ENCODE measurements at regions not wholly inside any gene's neighbourhood (a gene's known extent, or its start where the extent isn't known, plus 50 kb on each side); places are given as distances from the start of the nearest gene placed in this dataset.
"Not testable (repeated sequence)": the region's sequence is repeated elsewhere in the genome, so short reads cannot be mapped to it uniquely, and the experiment has no call there.

DNA sequence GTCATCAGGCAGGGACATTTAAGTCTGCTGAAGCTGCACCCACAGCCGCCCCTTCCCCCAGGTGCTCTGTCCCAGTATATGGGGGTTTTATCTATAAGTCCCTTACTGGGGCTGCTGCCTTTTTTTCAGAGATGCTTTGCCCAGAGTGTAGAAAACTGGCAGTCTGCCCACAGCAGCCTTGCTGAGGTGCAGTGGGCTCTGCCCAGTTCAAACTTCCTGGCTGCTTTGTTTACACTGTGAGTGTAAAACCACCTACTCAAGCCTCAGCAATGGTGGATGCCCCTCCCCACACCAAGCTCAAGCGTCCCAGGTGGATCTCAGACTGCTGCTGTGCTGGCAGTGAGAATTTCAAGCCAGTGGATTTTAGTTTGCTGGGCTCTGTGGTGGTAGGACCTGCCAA is 114.2 kb upstream of the GLRA1 start:
- DNase-seq = not testable (repeated sequence)

DNA sequence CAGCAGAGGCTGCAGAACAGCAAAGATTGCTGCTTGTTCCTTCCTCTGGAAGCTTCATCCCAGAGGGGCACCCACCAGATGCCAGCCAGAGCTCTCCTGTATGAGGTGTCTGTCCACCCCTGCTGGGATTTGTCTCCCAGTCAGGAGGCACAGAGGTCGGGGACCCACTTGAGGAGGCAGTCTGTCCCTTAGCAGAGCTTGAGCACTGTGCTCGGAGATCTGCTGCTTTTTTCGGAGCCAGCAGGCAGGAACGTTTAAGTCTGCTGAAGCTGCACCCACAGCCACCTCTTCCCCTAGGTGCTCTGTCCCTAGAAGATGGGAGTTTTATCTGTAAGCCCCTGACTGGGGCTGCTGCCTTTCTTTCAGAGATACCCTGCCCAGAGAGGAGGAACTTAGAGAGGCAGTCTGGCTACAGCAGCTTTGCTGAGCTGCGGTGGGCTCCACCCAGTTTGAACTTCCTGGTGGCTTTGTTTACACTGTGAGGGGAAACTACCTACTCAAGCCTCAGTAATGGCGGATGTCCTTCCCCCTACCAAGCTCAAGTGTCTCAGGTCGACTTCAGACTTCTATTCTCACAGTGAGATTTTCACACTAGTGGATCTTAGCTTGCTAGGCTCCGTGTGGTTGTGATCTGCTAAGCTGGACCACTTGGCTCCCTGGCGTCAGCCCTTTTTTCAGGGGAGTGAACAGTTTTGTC is 101.8 kb upstream of the GLRA1 start:
- not testable (repeated sequence) for DNase-seq

DNA sequence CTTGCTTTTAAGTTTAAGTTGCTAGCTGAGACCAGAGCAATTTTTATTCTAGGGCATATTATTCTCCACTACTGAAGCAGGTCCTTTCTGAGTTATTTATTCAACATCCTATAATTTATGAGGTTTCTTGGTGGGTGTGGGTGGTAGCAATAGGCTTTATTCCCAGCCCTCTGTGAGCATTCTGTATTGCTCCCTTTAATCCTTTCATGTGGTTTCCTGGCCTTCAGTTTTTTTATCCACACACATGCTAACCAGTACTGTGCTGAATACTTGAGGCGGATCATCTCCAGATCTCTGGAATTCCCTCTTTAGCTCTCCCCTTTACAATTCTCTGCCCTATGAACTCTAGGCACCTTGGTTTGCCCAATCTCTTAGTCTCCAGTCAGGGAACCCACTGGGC is 91.8 kb upstream of the GLRA1 start:
- DNase-seq = no peak

DNA sequence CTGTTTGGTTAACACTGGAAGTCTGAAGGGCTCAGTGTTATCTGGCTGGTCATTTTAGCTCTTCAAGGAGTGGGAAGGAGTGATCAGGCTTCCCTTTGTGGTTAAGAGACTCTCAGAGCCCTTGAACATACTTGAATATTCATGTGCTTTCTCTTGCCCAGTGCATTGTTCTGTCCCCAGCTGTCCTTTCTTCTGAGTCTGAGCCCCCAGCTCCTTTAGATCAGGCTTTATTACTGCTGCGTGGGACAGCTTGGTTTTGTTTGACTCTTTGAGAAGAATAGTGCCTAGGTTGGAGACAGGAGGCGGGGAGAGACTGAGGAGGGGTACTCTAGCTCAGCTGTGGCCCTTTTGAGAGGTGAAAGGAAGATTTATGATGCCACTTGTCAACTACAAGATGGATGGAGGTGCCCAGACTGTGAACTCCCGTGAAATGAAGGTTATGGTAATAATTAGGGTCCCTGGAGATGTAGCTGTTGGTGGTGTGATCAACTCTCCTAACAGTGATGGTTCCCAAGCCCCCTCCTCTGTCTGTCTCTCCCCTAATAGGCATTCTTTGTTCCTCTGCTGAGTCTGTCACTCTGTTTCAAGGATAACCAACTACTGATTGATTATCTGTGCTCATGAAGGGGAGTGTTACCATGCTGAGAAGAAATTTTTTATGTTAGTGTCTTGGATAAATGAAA is 83.1 kb upstream of the GLRA1 start:
- no peak for DNase-seq

DNA sequence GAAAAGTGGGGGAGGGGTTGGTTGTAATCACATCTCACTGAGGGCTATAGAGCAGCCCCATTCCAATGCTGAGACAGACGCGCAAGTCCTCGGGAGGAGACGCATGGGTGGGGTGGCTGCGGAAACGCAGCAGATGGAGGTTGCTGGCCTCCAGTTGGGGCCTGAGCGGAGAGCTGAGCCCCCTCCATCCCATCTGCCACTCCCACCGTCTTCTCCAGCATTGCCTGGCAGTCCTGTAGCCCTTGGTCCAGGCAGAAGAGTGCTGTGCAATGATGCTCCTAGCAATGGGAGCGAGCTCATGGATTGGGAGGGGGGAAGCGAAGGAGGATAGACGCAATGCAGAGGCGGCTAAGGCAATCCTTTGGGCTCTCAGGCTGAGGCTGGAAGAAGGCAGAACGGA is 79.4 kb upstream of the GLRA1 start:
- no peak for DNase-seq
